ENCODE measurements at regions not wholly inside any gene's neighbourhood (a gene's known extent, or its start where the extent isn't known, plus 50 kb on each side); places are given as distances from the start of the nearest gene placed in this dataset.

DNA sequence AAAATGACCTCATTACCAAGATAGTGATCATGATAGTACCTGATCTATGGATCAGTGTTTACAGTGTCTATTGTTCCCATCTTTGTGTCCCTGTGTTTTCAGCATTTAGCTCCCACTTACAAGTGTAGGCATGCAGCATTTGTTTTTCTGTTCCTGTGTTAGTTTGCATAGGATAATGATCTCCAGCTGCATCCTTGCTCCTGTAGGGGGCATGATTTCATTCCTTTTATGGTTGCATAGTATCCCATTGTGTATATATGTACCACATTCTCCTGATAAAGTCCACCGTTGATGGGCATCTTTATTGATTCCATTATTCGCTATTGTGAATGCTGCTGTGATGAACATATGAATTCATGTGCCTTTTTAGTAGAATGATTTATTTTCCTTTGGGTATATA, 215.4 kb upstream of the NAV3 start:
- DNase-seq (ENCODE audit: insufficient read length, low spot score, missing footprints), result no peak

DNA sequence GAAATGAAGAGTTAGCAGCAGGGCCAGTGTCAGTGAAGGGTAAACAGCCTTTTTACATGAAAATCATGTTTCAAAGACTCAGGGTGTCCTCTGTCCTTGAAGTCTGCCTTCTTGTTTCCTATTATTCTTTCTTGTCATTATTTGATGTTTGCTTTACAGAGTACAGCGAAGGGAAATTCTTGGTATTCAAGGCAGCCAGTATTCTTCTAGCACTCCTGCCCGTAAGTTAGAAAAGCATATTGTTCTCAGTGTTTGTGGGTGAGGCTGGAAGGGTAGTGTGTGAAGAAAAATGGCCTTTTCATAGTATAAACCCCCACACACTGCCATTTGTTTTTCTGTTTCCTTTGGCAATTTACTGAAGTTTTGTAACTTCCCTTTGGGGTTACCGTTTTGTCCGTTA, 217.3 kb upstream of the NAV3 start:
- Histone ChIP-seq H3K4me1 (ENCODE audit: insufficient read depth, low read length) (no peaks in the 10 kb centered on the region), H3K36me3 (ENCODE audit: insufficient read depth, low read length) (no peaks in the 10 kb centered on the region), H3K9me3 (ENCODE audit: low read depth, low read length) (no peaks in the 10 kb centered on the region), H3K79me2 (ENCODE audit: insufficient read depth, low read length) (no peaks in the 10 kb centered on the region), H2AFZ (ENCODE audit: low read length) (no peak overlapping the region), H3K27me3 (ENCODE audit: insufficient read depth, low read length) (no peaks in the 10 kb centered on the region), H3K4me2 (ENCODE audit: insufficient read depth, low read length) (no peak overlapping the region), H3K27ac (ENCODE audit: low read depth, low read length) (no peak overlapping the region), H4K20me1 (ENCODE audit: insufficient read depth, low read length) (no peaks in the 10 kb centered on the region), H3K4me3 (ENCODE audit: insufficient read depth, low read length) (no peak overlapping the region)
- no peak for DNase-seq (ENCODE audit: insufficient read length, low spot score, missing footprints)
- TF ChIP-seq, protein P1, sequence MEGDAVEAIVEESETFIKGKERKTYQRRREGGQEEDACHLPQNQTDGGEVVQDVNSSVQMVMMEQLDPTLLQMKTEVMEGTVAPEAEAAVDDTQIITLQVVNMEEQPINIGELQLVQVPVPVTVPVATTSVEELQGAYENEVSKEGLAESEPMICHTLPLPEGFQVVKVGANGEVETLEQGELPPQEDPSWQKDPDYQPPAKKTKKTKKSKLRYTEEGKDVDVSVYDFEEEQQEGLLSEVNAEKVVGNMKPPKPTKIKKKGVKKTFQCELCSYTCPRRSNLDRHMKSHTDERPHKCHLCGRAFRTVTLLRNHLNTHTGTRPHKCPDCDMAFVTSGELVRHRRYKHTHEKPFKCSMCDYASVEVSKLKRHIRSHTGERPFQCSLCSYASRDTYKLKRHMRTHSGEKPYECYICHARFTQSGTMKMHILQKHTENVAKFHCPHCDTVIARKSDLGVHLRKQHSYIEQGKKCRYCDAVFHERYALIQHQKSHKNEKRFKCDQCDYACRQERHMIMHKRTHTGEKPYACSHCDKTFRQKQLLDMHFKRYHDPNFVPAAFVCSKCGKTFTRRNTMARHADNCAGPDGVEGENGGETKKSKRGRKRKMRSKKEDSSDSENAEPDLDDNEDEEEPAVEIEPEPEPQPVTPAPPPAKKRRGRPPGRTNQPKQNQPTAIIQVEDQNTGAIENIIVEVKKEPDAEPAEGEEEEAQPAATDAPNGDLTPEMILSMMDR (IDR thresholded peaks at IDR 0.05; ENCODE audit: extremely low read depth, low read depth, low read length), result no peak

More for the DNA sequence above, 215.4 kb upstream of the NAV3 start:
- Histone ChIP-seq H3K79me2 (ENCODE audit: insufficient read depth, low read length) (no peaks in the 10 kb centered on the region), H3K4me2 (ENCODE audit: insufficient read depth, low read length) (no peak overlapping the region), H3K9me3 (ENCODE audit: low read depth, low read length) (no peaks in the 10 kb centered on the region), H3K4me1 (ENCODE audit: insufficient read depth, low read length) (no peaks in the 10 kb centered on the region), H4K20me1 (ENCODE audit: insufficient read depth, low read length) (no peaks in the 10 kb centered on the region), H3K27me3 (ENCODE audit: insufficient read depth, low read length) (no peaks in the 10 kb centered on the region), H3K36me3 (ENCODE audit: insufficient read depth, low read length) (no peaks in the 10 kb centered on the region), H3K27ac (ENCODE audit: low read depth, low read length) (no peak overlapping the region), H3K4me3 (ENCODE audit: insufficient read depth, low read length) (no peak overlapping the region), H2AFZ (ENCODE audit: low read length) (no peak overlapping the region)
- TF ChIP-seq, protein P1 (IDR thresholded peaks at IDR 0.05; ENCODE audit: extremely low read depth, low read depth, low read length), result peak; percentile 52

DNA sequence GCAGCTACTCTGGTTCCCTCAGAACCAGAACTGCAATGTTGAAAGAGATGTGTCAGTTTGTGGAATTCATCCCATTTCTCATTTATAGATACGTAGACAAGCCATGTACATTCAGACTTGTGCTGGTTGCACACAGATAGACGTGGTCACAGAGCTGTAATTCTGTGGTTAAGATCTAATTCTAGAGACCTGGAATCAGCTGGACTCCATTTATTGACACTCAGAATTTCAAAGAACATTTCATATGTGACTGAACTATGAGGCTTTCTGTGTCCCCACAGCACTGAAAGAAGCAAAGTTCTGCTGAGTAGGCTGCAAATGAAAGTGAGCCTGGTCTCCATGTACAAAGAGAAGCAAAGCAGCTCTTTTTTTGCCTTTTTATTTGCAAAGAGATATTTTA, 220.2 kb upstream of the NAV3 start:
- TF ChIP-seq, protein P1 (IDR thresholded peaks at IDR 0.05; ENCODE audit: extremely low read depth, low read depth, low read length), result no peak
- Histone ChIP-seq H3K4me1 (ENCODE audit: insufficient read depth, low read length) (no peaks in the 10 kb centered on the region), H4K20me1 (ENCODE audit: insufficient read depth, low read length) (no peaks in the 10 kb centered on the region), H3K36me3 (ENCODE audit: insufficient read depth, low read length) (no peaks in the 10 kb centered on the region), H3K27ac (ENCODE audit: low read depth, low read length) (no peak overlapping the region), H3K9me3 (ENCODE audit: low read depth, low read length) (no peaks in the 10 kb centered on the region), H3K79me2 (ENCODE audit: insufficient read depth, low read length) (no peaks in the 10 kb centered on the region), H3K4me2 (ENCODE audit: insufficient read depth, low read length) (no peak overlapping the region), H3K4me3 (ENCODE audit: insufficient read depth, low read length) (no peak overlapping the region), H3K27me3 (ENCODE audit: insufficient read depth, low read length) (no peaks in the 10 kb centered on the region), H2AFZ (ENCODE audit: low read length) (no peak overlapping the region)
- DNase-seq (ENCODE audit: insufficient read length, low spot score, missing footprints), result no peak

DNA sequence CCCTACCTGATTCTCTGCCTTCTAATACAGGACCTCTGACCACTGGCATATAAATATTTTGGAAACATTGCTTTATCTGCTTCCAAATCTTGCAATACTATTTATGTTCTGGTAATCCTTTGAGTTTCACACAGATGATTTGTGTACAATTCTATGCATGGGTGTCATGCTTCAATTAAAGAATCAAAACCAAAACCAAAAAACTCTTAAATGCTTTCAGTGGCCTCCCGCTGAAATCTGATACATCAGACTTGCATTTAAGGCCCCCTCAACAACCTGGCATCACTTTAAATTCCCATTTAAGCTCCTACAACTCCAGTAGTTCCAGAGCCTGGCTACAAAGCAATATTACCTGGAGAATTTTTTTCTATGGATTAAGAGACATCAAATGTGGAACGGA, 221.7 kb upstream of the NAV3 start:
- no peaks in the 10 kb centered on the region for H3K9me3 ChIP-seq (ENCODE audit: low read depth, low read length)
- DNase-seq (ENCODE audit: insufficient read length, low spot score, missing footprints), result no peak
- TF ChIP-seq, protein P1 (IDR thresholded peaks at IDR 0.05; ENCODE audit: extremely low read depth, low read depth, low read length), result no peak
- no peaks in the 10 kb centered on the region for H4K20me1 ChIP-seq (ENCODE audit: insufficient read depth, low read length)
- no peak overlapping the region for H3K4me2 ChIP-seq (ENCODE audit: insufficient read depth, low read length)
- no peaks in the 10 kb centered on the region for H3K36me3 ChIP-seq (ENCODE audit: insufficient read depth, low read length)
- H3K4me1 ChIP-seq (ENCODE audit: insufficient read depth, low read length), result no peaks in the 10 kb centered on the region
- H3K27ac ChIP-seq (ENCODE audit: low read depth, low read length), result no peak overlapping the region
- no peak overlapping the region for H2AFZ ChIP-seq (ENCODE audit: low read length)
- H3K79me2 ChIP-seq (ENCODE audit: insufficient read depth, low read length), result no peaks in the 10 kb centered on the region
- H3K27me3 ChIP-seq (ENCODE audit: insufficient read depth, low read length), result no peaks in the 10 kb centered on the region
- no peak overlapping the region for H3K4me3 ChIP-seq (ENCODE audit: insufficient read depth, low read length)

Data from osteoblast (primary cell).